Lower lobe of right lung (tissue), 2 donors: ENCODE measurements at regions not wholly inside any gene's neighbourhood (a gene's known extent, or its start where the extent isn't known, plus 50 kb on each side); places are given as distances from the start of the nearest gene placed in this dataset.

Experiments
- ATAC-seq, 2 donors: fragments of 200-7000 bp; cut with Tn5 transposase; one replicate each; pipeline ENCODE4 v1.9.1; 2020 to 2022; ENCODE audit warnings: mild to moderate bottlenecking in 2 of 2, moderate library complexity in 2 of 2
- DNase-seq: peaks from one replicate; pipeline ENCODE4 v3.0.0-alpha.2; 2020
- H3K27ac ChIP-seq: fragments of 200-600 bp; one replicate; pipeline ENCODE4 v1.8.0; 2022
- H3K27me3 ChIP-seq: fragments of 200-600 bp; one replicate; pipeline ENCODE4 v1.8.0; 2022; ENCODE audit warnings: low read depth
- H3K36me3 ChIP-seq: fragments of 200-600 bp; one replicate; pipeline ENCODE4 v1.8.0; 2022; ENCODE audit warnings: mild to moderate bottlenecking
- H3K4me1 ChIP-seq: fragments of 200-600 bp; one replicate; pipeline ENCODE4 v1.8.0; 2022
- H3K4me3 ChIP-seq: fragments of 200-600 bp; one replicate; pipeline ENCODE4 v1.8.0; 2022; ENCODE audit warnings: mild to moderate bottlenecking
- H3K9me3 ChIP-seq: fragments of 200-600 bp; one replicate; pipeline ENCODE4 v1.8.0; 2022
- CTCF ChIP-seq: fragments of 200-600 bp; IDR thresholded peaks from one replicate; pipeline ENCODE4 v1.8.0; 2022; ENCODE audit warnings: antibody characterized with exemption, mild to moderate bottlenecking
- intact Hi-C: fragments of 100-400 bp; cut with DNase I; formaldehyde crosslinking; loops from one replicate; pipeline ENCODE4 v1.11.0; 2022
- donor health status: DM: no; HTN: yes; CAD: no; lungs with severe emphysema.

GRCh38 chr6:63114610-63115211, 96.6 kb upstream of the FKBP1C start:
- H3K36me3 ChIP-seq = no peaks in the 10 kb centered on the region
- intact Hi-C loops = no loop called here
- DNase-seq = no peak
- TF ChIP-seq CTCF = no peak
- ATAC-seq = no peak
- H3K9me3 ChIP-seq = no peaks in the 10 kb centered on the region
- H3K27ac ChIP-seq = no peak overlapping the region
- no peaks in the 10 kb centered on the region for H3K4me1 ChIP-seq
- H3K4me3 ChIP-seq = no peak overlapping the region
- no peaks in the 10 kb centered on the region for H3K27me3 ChIP-seq

- Histone ChIP-seq H3K9me3 (no peaks in the 10 kb centered on the region), H3K4me1 (no peaks in the 10 kb centered on the region), H3K27me3 (no peaks in the 10 kb centered on the region), H3K4me3 (no peak overlapping the region), H3K27ac (no peak overlapping the region), H3K36me3 (no peaks in the 10 kb centered on the region)
- intact Hi-C loops = no loop called here
- DNase-seq = no peak
- TF ChIP-seq CTCF = no peak
- ATAC-seq = no peak
Measured at GRCh38 chr6:63121166-63121565, 90.1 kb upstream of the FKBP1C start.

GRCh38 chr6:63140114-63140513, 71.2 kb upstream of the FKBP1C start:
- H3K4me1 ChIP-seq = no peaks in the 10 kb centered on the region
- H3K36me3 ChIP-seq = no peaks in the 10 kb centered on the region
- H3K27ac ChIP-seq = no peak overlapping the region
- no peak overlapping the region for H3K4me3 ChIP-seq
- H3K27me3 ChIP-seq = no peaks in the 10 kb centered on the region
- peak; percentile 4 to 6 for ATAC-seq
- intact Hi-C loops = no loop called here
- no peak for DNase-seq
- no peak for TF ChIP-seq CTCF
- peaks cover 4% of the 10 kb centered on the region for H3K9me3 ChIP-seq

- DNase-seq (peak; percentile 57), ATAC-seq (peak; percentile 98 to 99)
- intact Hi-C loops = no loop called here
- H3K9me3 ChIP-seq = peaks cover 4% of the 10 kb centered on the region
- no peaks in the 10 kb centered on the region for H3K36me3 ChIP-seq
- no peak for TF ChIP-seq CTCF
- no peak overlapping the region for H3K4me3 ChIP-seq
- H3K27me3 ChIP-seq = no peaks in the 10 kb centered on the region
- H3K27ac ChIP-seq = no peak overlapping the region
- no peaks in the 10 kb centered on the region for H3K4me1 ChIP-seq
Measured at GRCh38 chr6:63140692-63141318, 70.5 kb upstream of the FKBP1C start.

- H3K9me3 ChIP-seq = no peaks in the 10 kb centered on the region
- ATAC-seq (no peak), DNase-seq (no peak)
- H3K4me3 ChIP-seq = no peak overlapping the region
- no peak for TF ChIP-seq CTCF
- H3K27ac ChIP-seq = no peak overlapping the region
- no peaks in the 10 kb centered on the region for H3K27me3 ChIP-seq
- no peaks in the 10 kb centered on the region for H3K4me1 ChIP-seq
- intact Hi-C loops = no loop called here
- H3K36me3 ChIP-seq = no peaks in the 10 kb centered on the region
Measured at GRCh38 chr6:63149730-63150129, 61.5 kb upstream of the FKBP1C start.
